ENCODE measurements at regions not wholly inside any gene's neighbourhood (a gene's known extent, or its start where the extent isn't known, plus 50 kb on each side); places are given as distances from the start of the nearest gene placed in this dataset.

- no peak for TF ChIP-seq EZH2 (IDR thresholded peaks at IDR 0.05; ENCODE audit: borderline replicate concordance, low read depth, low read length, severe bottlenecking)
- TF ChIP-seq CTCF (IDR thresholded peaks at IDR 0.05; ENCODE audit: borderline replicate concordance, extremely low read depth, low read length, poor library complexity, severe bottlenecking), result no peak
Measured at GRCh38 chr18:46426021-46426678, 230.9 kb downstream of the LOXHD1 start.

Measured in DND-41 (cell line).